Sigmoid colon (tissue), 6 donors: ENCODE measurements at regions not wholly inside any gene's neighbourhood (a gene's known extent, or its start where the extent isn't known, plus 50 kb on each side); places are given as distances from the start of the nearest gene placed in this dataset.

Experiments
- DNase-seq: peaks from one replicate; pipeline ENCODE4 v3.0.0-alpha.2; 2019
- H3K27ac ChIP-seq, 4 donors: fragments of 200-600 bp; sonication (generic); one replicate each; pipeline ENCODE4 v1.5.1; 2016 to 2019; ENCODE audit warnings: mild to moderate bottlenecking in 1 of 4
- H3K27me3 ChIP-seq, 3 donors: fragments of 200-600 bp; sonication (generic); one replicate each; pipeline ENCODE4 v1.5.1; 2019; ENCODE audit warnings: mild to moderate bottlenecking in 1 of 3
- H3K36me3 ChIP-seq, 4 donors: fragments of 200-600 bp; sonication (generic); one replicate each; pipeline ENCODE4 v1.5.1; 2016 to 2019
- H3K4me1 ChIP-seq, 4 donors: fragments of 200-600 bp; sonication (generic); one replicate each; pipeline ENCODE4 v1.5.1; 2017 to 2019
- H3K4me3 ChIP-seq, 4 donors: fragments of 200-600 bp; sonication (generic); one replicate each; pipeline ENCODE4 v1.5.1; 2017 to 2019; ENCODE audit warnings: mild to moderate bottlenecking in 2 of 4, moderate library complexity in 1 of 4
- H3K9me3 ChIP-seq, 4 donors: fragments of 200-600 bp in 3 of 4; sonication (generic) in 3 of 4; one replicate each; pipeline versions ENCODE4 v1.5.1 to v1.6.1; 2013 to 2019
- EP300 ChIP-seq, 4 donors: sonication (generic); formaldehyde crosslinking; IDR thresholded peaks; one replicate each; pipeline ENCODE4 v1.6.1; 2017; ENCODE audit warnings: antibody characterized with exemption in 4 of 4
- POLR2A ChIP-seq, 2 donors: fragments of 450-650 bp; IDR thresholded peaks; one replicate each; pipeline ENCODE4 v1.6.1; 2016; ENCODE audit warnings: antibody characterized with exemption in 2 of 2, mild to moderate bottlenecking in 2 of 2, moderate library complexity in 2 of 2
- POLR2AphosphoS5 ChIP-seq, 4 donors: sonication (generic); formaldehyde crosslinking; IDR thresholded peaks; one replicate each; pipeline ENCODE4 v1.6.1; 2017; ENCODE audit warnings: antibody characterized with exemption in 4 of 4
- WGBS, 2 donors: extraction: QIAGEN DNeasy Blood & Tissue Kit; methylation state at CpG; one replicate each; pipeline ENCODE4 v1.1.7; 2013; 5-methylcytosine and 5-hydroxymethylcytosine counted together
- intact Hi-C: fragments of 100-400 bp; cut with DNase I; formaldehyde crosslinking; loops from one replicate; pipeline ENCODE4 v1.15.1; 2023
- TF ChIP-seq, protein P1 (sequence below), 4 experiments: fragments of 450-650 bp in 3 of 4; fragments of 200-600 bp in 1 of 4; IDR thresholded peaks; one replicate each; pipeline ENCODE4 v1.5.1; 2016 to 2019; ENCODE audit warnings: antibody characterized with exemption in 4 of 4, mild to moderate bottlenecking in 3 of 4, moderate library complexity in 2 of 4
- donor health status: healthy with polysubstance abuse.
- donor health status: healthy.

DNA sequence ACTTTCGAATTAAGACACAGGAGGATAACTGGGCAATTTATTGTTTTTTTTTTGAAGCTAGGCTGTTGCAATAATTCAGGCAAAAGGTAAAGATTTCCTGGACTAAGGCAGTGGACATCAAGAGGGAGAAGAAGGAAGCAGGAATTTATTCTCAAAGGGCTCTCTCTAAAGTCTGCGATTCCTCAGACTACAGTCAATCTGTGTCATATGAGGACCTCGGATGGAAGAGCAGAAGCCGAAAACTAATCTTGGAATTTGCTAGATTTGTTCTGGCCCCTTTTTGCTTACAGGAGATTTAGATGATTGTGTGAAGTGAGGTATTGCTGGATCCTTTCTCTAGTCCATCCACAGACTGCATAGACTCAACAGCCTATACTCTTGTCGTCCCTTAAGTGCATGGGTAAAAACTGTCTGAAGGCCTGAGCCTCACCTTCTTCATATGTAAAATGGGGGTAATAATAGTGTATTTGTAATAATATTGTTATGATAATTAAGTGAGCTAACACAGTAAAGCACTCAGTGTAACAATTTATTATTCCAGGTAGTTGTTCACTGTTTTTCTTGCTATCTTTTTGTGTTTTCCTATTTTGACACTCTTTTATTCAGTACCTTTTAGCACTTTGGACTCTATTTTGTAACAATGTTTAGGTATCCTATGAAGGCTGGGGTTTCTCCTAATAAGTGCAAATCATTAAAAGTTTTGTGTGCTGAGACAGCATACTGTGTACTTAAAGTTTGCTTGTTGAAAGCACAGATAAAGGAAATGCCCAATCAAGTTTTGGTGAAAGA, 54.2 kb upstream of the NT5C1B start:
- intact Hi-C loops: no loop called here
- Histone ChIP-seq H3K27ac (no peak overlapping the region), H3K27me3 (no peaks in the 10 kb centered on the region), H3K4me3 (no peak overlapping the region), H3K36me3 (no peaks in the 10 kb centered on the region), H3K9me3 (no peaks in the 10 kb centered on the region), H3K4me1 (no peaks in the 10 kb centered on the region)
- 90 to 91% methylated on average over 5 of the region's 5 CpGs for WGBS, 2 donors
- TF ChIP-seq POLR2A (IDR thresholded peaks at IDR 0.05): no peak
- TF ChIP-seq POLR2AphosphoS5 (IDR thresholded peaks at IDR 0.05): no peak
- TF ChIP-seq, protein P1, sequence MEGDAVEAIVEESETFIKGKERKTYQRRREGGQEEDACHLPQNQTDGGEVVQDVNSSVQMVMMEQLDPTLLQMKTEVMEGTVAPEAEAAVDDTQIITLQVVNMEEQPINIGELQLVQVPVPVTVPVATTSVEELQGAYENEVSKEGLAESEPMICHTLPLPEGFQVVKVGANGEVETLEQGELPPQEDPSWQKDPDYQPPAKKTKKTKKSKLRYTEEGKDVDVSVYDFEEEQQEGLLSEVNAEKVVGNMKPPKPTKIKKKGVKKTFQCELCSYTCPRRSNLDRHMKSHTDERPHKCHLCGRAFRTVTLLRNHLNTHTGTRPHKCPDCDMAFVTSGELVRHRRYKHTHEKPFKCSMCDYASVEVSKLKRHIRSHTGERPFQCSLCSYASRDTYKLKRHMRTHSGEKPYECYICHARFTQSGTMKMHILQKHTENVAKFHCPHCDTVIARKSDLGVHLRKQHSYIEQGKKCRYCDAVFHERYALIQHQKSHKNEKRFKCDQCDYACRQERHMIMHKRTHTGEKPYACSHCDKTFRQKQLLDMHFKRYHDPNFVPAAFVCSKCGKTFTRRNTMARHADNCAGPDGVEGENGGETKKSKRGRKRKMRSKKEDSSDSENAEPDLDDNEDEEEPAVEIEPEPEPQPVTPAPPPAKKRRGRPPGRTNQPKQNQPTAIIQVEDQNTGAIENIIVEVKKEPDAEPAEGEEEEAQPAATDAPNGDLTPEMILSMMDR (IDR thresholded peaks at IDR 0.05): no peak
- TF ChIP-seq EP300 (IDR thresholded peaks at IDR 0.05): no peak
- DNase-seq: no peak

DNA sequence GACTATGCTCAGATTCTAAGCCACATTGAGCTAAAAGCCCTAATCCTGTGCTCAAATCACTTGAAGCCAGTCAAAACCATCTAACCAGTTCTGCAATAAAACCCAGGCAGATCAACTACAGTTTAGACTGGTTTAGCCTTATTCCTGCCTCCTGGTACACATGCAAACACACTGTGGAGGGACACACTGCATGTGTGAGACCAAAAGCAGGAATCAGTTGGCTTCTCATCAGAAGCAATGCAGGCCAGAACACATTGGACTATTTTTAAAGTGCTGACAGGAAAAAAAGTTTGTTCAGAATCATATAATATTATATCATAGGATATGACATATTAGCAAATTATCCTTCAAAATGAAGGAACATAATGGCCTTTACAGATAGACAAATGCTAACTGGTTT, 52.5 kb upstream of the NT5C1B start:
- no peak overlapping the region for H3K27ac ChIP-seq
- no peak overlapping the region for H3K4me3 ChIP-seq
- H3K4me1 ChIP-seq: no peaks in the 10 kb centered on the region
- H3K27me3 ChIP-seq: no peaks in the 10 kb centered on the region
- intact Hi-C loops: no loop called here
- no peaks in the 10 kb centered on the region for H3K36me3 ChIP-seq
- TF ChIP-seq POLR2AphosphoS5 (IDR thresholded peaks at IDR 0.05): no peak
- no peak for TF ChIP-seq EP300 (IDR thresholded peaks at IDR 0.05)
- TF ChIP-seq POLR2A (IDR thresholded peaks at IDR 0.05): no peak
- TF ChIP-seq, protein P1 (IDR thresholded peaks at IDR 0.05): no peak
- peaks cover 0 to 4% (median 1%) of the 10 kb centered on the region in 4 donors for H3K9me3 ChIP-seq
- DNase-seq: no peak

DNA sequence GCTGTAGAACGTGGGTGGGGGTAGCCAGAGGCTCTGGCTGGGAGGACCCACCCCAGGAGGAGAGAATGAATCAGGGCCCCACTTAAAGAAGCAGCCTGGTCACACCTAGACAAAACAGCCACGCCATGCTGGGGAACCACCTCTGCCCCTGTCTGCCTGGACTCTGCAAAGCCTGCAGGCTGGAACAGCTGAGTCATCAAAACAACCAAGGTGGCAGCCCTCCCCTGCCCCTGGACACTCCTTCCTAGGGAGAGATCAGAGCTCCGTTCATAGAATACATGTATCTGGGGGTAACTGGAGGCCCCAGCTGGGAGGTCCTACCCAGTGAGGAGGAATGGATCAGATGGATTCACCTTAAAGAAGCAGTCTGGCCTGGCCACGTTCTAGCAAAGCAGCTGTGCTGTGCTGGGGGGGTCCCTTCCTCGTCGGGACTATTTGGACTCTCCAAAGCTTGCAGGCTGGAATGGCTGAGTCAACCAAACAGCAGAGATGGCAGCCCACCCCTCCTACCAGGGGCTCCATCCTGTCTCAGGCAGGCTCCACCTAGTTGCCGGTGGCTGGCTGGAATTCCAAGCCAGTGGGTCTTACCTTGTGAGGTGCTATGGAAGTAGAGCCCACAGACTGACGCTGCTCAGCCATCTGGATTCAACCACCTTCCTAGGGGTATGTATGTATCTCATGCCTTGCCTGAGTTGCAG, 50.5 kb upstream of the NT5C1B start:
- no peak overlapping the region for H3K27ac ChIP-seq
- H3K27me3 ChIP-seq: no peaks in the 10 kb centered on the region
- no peak for DNase-seq
- H3K4me3 ChIP-seq: no peak overlapping the region
- no peaks in the 10 kb centered on the region for H3K4me1 ChIP-seq
- H3K9me3 ChIP-seq: peaks cover 0 to 5% (median 1%) of the 10 kb centered on the region in 4 donors
- 92% methylated on average over 8 of the region's 8 CpGs for WGBS, 2 donors
- H3K36me3 ChIP-seq: no peaks in the 10 kb centered on the region
- no peak for TF ChIP-seq POLR2AphosphoS5 (IDR thresholded peaks at IDR 0.05)
- TF ChIP-seq POLR2A (IDR thresholded peaks at IDR 0.05): no peak
- no peak for TF ChIP-seq EP300 (IDR thresholded peaks at IDR 0.05)
- TF ChIP-seq, protein P1 (IDR thresholded peaks at IDR 0.05): no peak
- intact Hi-C loops: no loop called here
